ENCODE measurements at regions not wholly inside any gene's neighbourhood (a gene's known extent, or its start where the extent isn't known, plus 50 kb on each side); places are given as distances from the start of the nearest gene placed in this dataset.

GRCh38 chrX:39247536-39247935 is 446.3 kb downstream of the MID1IP1 start:
- Histone ChIP-seq H3K27ac (no peak overlapping the region), H3K36me3 (no peaks in the 10 kb centered on the region), H3K4me3 (no peak overlapping the region), H3K27me3 (peaks cover 0 to 40% of the 10 kb centered on the region in 2 donors), H3K4me1 (no peaks in the 10 kb centered on the region), H3K9me3 (peaks cover 0 to 5% of the 10 kb centered on the region in 2 donors)
- no peak for DNase-seq (ENCODE audit: low spot score in 2 of 2)
- no peak for TF ChIP-seq CTCF (IDR thresholded peaks at IDR 0.05)
- TF ChIP-seq POLR2A (IDR thresholded peaks at IDR 0.05), result no peak
- intact Hi-C loops (cut with DNase I; ENCODE audit: low total_unique reads), result no loop called here

GRCh38 chrX:39248330-39248729 is 447.1 kb downstream of the MID1IP1 start:
- Histone ChIP-seq H3K4me3 (no peak overlapping the region), H3K4me1 (no peaks in the 10 kb centered on the region), H3K27ac (no peak overlapping the region), H3K9me3 (peaks cover 0 to 5% of the 10 kb centered on the region in 2 donors), H3K27me3 (peaks cover 0 to 48% of the 10 kb centered on the region in 2 donors), H3K36me3 (no peaks in the 10 kb centered on the region)
- TF ChIP-seq POLR2A (IDR thresholded peaks at IDR 0.05) (no peak), POLR2AphosphoS5 (IDR thresholded peaks at IDR 0.05) (no peak), CTCF (IDR thresholded peaks at IDR 0.05) (no peak)
- intact Hi-C loops (cut with DNase I; ENCODE audit: low total_unique reads), result no loop called here
- no peak for DNase-seq (ENCODE audit: low spot score in 2 of 2)

GRCh38 chrX:39249999-39250398 is 448.7 kb downstream of the MID1IP1 start:
- no peak for DNase-seq (ENCODE audit: low spot score in 2 of 2)
- H3K4me3 ChIP-seq, result no peak overlapping the region
- intact Hi-C loops (cut with DNase I; ENCODE audit: low total_unique reads), result no loop called here
- no peaks in the 10 kb centered on the region for H3K4me1 ChIP-seq
- peaks cover 0 to 55% of the 10 kb centered on the region in 2 donors for H3K27me3 ChIP-seq
- no peaks in the 10 kb centered on the region for H3K36me3 ChIP-seq
- TF ChIP-seq POLR2A (IDR thresholded peaks at IDR 0.05), result no peak
- TF ChIP-seq POLR2AphosphoS5 (IDR thresholded peaks at IDR 0.05), result no peak
- no peak overlapping the region for H3K27ac ChIP-seq
- H3K9me3 ChIP-seq, result peaks cover 0 to 5% of the 10 kb centered on the region in 2 donors

- H3K4me1 ChIP-seq, result no peaks in the 10 kb centered on the region
- H3K4me3 ChIP-seq, result no peak overlapping the region
- no peak for DNase-seq (ENCODE audit: low spot score in 2 of 2)
- H3K27me3 ChIP-seq, result peaks cover 0 to 59% of the 10 kb centered on the region in 2 donors
- intact Hi-C loops (cut with DNase I; ENCODE audit: low total_unique reads), result no loop called here
- TF ChIP-seq CTCF (IDR thresholded peaks at IDR 0.05), result no peak
- no peak for TF ChIP-seq POLR2A (IDR thresholded peaks at IDR 0.05)
- TF ChIP-seq POLR2AphosphoS5 (IDR thresholded peaks at IDR 0.05), result no peak
- no peaks in the 10 kb centered on the region for H3K36me3 ChIP-seq
- H3K9me3 ChIP-seq, result peaks cover 0 to 10% of the 10 kb centered on the region in 2 donors
- H3K27ac ChIP-seq, result no peak overlapping the region
Measured at GRCh38 chrX:39251995-39252394, 450.7 kb downstream of the MID1IP1 start.

GRCh38 chrX:39253551-39253950 is 452.3 kb downstream of the MID1IP1 start:
- DNase-seq (ENCODE audit: low spot score in 2 of 2), result no peak
- Histone ChIP-seq H3K36me3 (no peaks in the 10 kb centered on the region), H3K9me3 (peaks cover 0 to 10% of the 10 kb centered on the region in 2 donors), H3K4me3 (no peak overlapping the region), H3K27ac (no peak overlapping the region), H3K27me3 (peaks cover 0 to 65% of the 10 kb centered on the region in 2 donors), H3K4me1 (no peaks in the 10 kb centered on the region)
- intact Hi-C loops (cut with DNase I; ENCODE audit: low total_unique reads), result no loop called here
- TF ChIP-seq CTCF (IDR thresholded peaks at IDR 0.05) (no peak), POLR2A (IDR thresholded peaks at IDR 0.05) (no peak), POLR2AphosphoS5 (IDR thresholded peaks at IDR 0.05) (no peak)

- Histone ChIP-seq H3K36me3 (no peaks in the 10 kb centered on the region), H3K27me3 (peaks cover 0 to 67% of the 10 kb centered on the region in 2 donors), H3K4me1 (no peaks in the 10 kb centered on the region), H3K27ac (no peak overlapping the region), H3K9me3 (peaks cover 0 to 6% of the 10 kb centered on the region in 2 donors), H3K4me3 (no peak overlapping the region)
- no peak for DNase-seq (ENCODE audit: low spot score in 2 of 2)
- TF ChIP-seq POLR2AphosphoS5 (IDR thresholded peaks at IDR 0.05) (no peak), CTCF (IDR thresholded peaks at IDR 0.05) (no peak), POLR2A (IDR thresholded peaks at IDR 0.05) (no peak)
- intact Hi-C loops (cut with DNase I; ENCODE audit: low total_unique reads), result no loop called here
Measured at GRCh38 chrX:39258331-39258730, 457.1 kb downstream of the MID1IP1 start.
